ENCODE measurements at regions not wholly inside any gene's neighbourhood (a gene's known extent, or its start where the extent isn't known, plus 50 kb on each side); places are given as distances from the start of the nearest gene placed in this dataset.

- no peaks in the 10 kb centered on the region for H3K9me3 ChIP-seq
Observed at GRCh38 chr4:134027931-134028330, 173.7 kb downstream of the PABPC4L start.

GRCh38 chr4:134024251-134024650, 177.3 kb downstream of the PABPC4L start:
- Histone ChIP-seq H3K4me2 (no peak overlapping the region), H3K9me3 (no peaks in the 10 kb centered on the region), H3K4me1 (peaks cover 17% of the 10 kb centered on the region), H3K4me3 (no peak overlapping the region), H3K9ac (no peak overlapping the region), H3K36me3 (no peaks in the 10 kb centered on the region), H3K27ac (no peak overlapping the region), H3K27me3 (no peaks in the 10 kb centered on the region), H4K20me1 (no peaks in the 10 kb centered on the region)
- TF ChIP-seq Cebpa-rat (IDR thresholded peaks at IDR 0.05): no peak

More at GRCh38 chr4:134027931-134028330, 173.7 kb downstream of the PABPC4L start:
- Histone ChIP-seq H3K4me1 (peaks cover 17% of the 10 kb centered on the region), H4K20me1 (no peaks in the 10 kb centered on the region), H3K4me3 (no peak overlapping the region), H3K4me2 (peak overlapping the region; percentile 55), H3K9ac (no peak overlapping the region), H3K27me3 (no peaks in the 10 kb centered on the region), H3K27ac (peak overlapping the region; percentile 31; the same call in 1 of the 2 replicates), H3K36me3 (no peaks in the 10 kb centered on the region)
- TF ChIP-seq Cebpa-rat (IDR thresholded peaks at IDR 0.05): no peak

GRCh38 chr4:134019657-134020056, 181.9 kb downstream of the PABPC4L start:
- no peak overlapping the region for H3K4me2 ChIP-seq
- H3K4me3 ChIP-seq: no peak overlapping the region
- H4K20me1 ChIP-seq: no peaks in the 10 kb centered on the region
- no peaks in the 10 kb centered on the region for H3K36me3 ChIP-seq
- no peak for TF ChIP-seq Cebpa-rat (IDR thresholded peaks at IDR 0.05)
- no peak overlapping the region for H3K9ac ChIP-seq
- H3K4me1 ChIP-seq: no peaks in the 10 kb centered on the region
- no peaks in the 10 kb centered on the region for H3K9me3 ChIP-seq
- no peak overlapping the region for H3K27ac ChIP-seq
- no peaks in the 10 kb centered on the region for H3K27me3 ChIP-seq

- Histone ChIP-seq H3K4me2 (no peak overlapping the region), H3K4me3 (no peak overlapping the region), H3K27me3 (no peaks in the 10 kb centered on the region)
Observed at GRCh38 chr4:134018846-134019245, 182.7 kb downstream of the PABPC4L start.

GRCh38 chr4:134001057-134001456, 200.5 kb downstream of the PABPC4L start:
- H3K9ac ChIP-seq: no peak overlapping the region
- no peak overlapping the region for H3K4me3 ChIP-seq
- H3K36me3 ChIP-seq: no peaks in the 10 kb centered on the region
- no peaks in the 10 kb centered on the region for H3K4me1 ChIP-seq
- H3K27ac ChIP-seq: no peak overlapping the region
- no peak overlapping the region for H3K4me2 ChIP-seq
- TF ChIP-seq Cebpa-rat (IDR thresholded peaks at IDR 0.05): no peak
- no peaks in the 10 kb centered on the region for H4K20me1 ChIP-seq
- 0 out of 2 replicates have a peak, but pooled peaks cover 5% of the 10 kb centered on the region for H3K9me3 ChIP-seq
- H3K27me3 ChIP-seq: no peaks in the 10 kb centered on the region

More at GRCh38 chr4:134018846-134019245, 182.7 kb downstream of the PABPC4L start:
- Histone ChIP-seq H3K36me3 (no peaks in the 10 kb centered on the region), H3K9ac (no peak overlapping the region), H3K27ac (no peak overlapping the region), H3K4me1 (no peaks in the 10 kb centered on the region), H4K20me1 (no peaks in the 10 kb centered on the region), H3K9me3 (no peaks in the 10 kb centered on the region)
- TF ChIP-seq Cebpa-rat (IDR thresholded peaks at IDR 0.05): no peak

- Histone ChIP-seq H3K4me2 (no peak overlapping the region), H4K20me1 (no peaks in the 10 kb centered on the region), H3K4me3 (no peak overlapping the region), H3K36me3 (no peaks in the 10 kb centered on the region), H3K4me1 (no peaks in the 10 kb centered on the region), H3K27ac (no peak overlapping the region), H3K9me3 (0 out of 2 replicates have a peak, but pooled peaks cover 5% of the 10 kb centered on the region), H3K9ac (no peak overlapping the region), H3K27me3 (no peaks in the 10 kb centered on the region)
- TF ChIP-seq Cebpa-rat (IDR thresholded peaks at IDR 0.05): no peak
Observed at GRCh38 chr4:133997436-133997835, 204.2 kb downstream of the PABPC4L start.

GRCh38 chr4:133996431-133997121, 205.0 kb downstream of the PABPC4L start:
- Histone ChIP-seq H3K27ac (no peak overlapping the region), H3K4me2 (no peak overlapping the region), H3K27me3 (no peaks in the 10 kb centered on the region), H3K4me1 (no peaks in the 10 kb centered on the region), H3K4me3 (no peak overlapping the region), H3K9ac (no peak overlapping the region), H4K20me1 (no peaks in the 10 kb centered on the region), H3K36me3 (no peaks in the 10 kb centered on the region), H3K9me3 (peaks cover 9% of the 10 kb centered on the region; the same call in 1 of the 2 replicates)
- no peak for TF ChIP-seq Cebpa-rat (IDR thresholded peaks at IDR 0.05)

GRCh38 chr4:133995243-133995960, 206.2 kb downstream of the PABPC4L start:
- H3K4me1 ChIP-seq: no peaks in the 10 kb centered on the region
- H3K27me3 ChIP-seq: no peaks in the 10 kb centered on the region
- TF ChIP-seq Cebpa-rat (IDR thresholded peaks at IDR 0.05): no peak
- peaks cover 21% of the 10 kb centered on the region for H3K9me3 ChIP-seq
- H3K27ac ChIP-seq: no peak overlapping the region
- H4K20me1 ChIP-seq: no peaks in the 10 kb centered on the region
- no peak overlapping the region for H3K4me2 ChIP-seq
- H3K9ac ChIP-seq: no peak overlapping the region
- H3K36me3 ChIP-seq: no peaks in the 10 kb centered on the region
- H3K4me3 ChIP-seq: no peak overlapping the region

- H3K4me1 ChIP-seq: no peaks in the 10 kb centered on the region
- TF ChIP-seq Cebpa-rat (IDR thresholded peaks at IDR 0.05): no peak
- H3K4me2 ChIP-seq: no peak overlapping the region
- H3K4me3 ChIP-seq: no peak overlapping the region
- no peaks in the 10 kb centered on the region for H3K9me3 ChIP-seq
- H3K27ac ChIP-seq: no peak overlapping the region
- no peaks in the 10 kb centered on the region for H3K36me3 ChIP-seq
- H3K27me3 ChIP-seq: no peaks in the 10 kb centered on the region
- H4K20me1 ChIP-seq: no peaks in the 10 kb centered on the region
- H3K9ac ChIP-seq: no peak overlapping the region
Observed at GRCh38 chr4:133982533-133983224, 218.9 kb downstream of the PABPC4L start.

- H3K27ac ChIP-seq: no peak overlapping the region
- no peak overlapping the region for H3K9ac ChIP-seq
- no peak overlapping the region for H3K4me3 ChIP-seq
- H3K27me3 ChIP-seq: no peaks in the 10 kb centered on the region
- no peaks in the 10 kb centered on the region for H3K9me3 ChIP-seq
- no peaks in the 10 kb centered on the region for H4K20me1 ChIP-seq
- no peaks in the 10 kb centered on the region for H3K4me1 ChIP-seq
- no peaks in the 10 kb centered on the region for H3K36me3 ChIP-seq
- no peak for TF ChIP-seq Cebpa-rat (IDR thresholded peaks at IDR 0.05)
- H3K4me2 ChIP-seq: no peak overlapping the region
Observed at GRCh38 chr4:133981327-133981726, 220.3 kb downstream of the PABPC4L start.

All from BLaER1 (cell line).